ENCODE measurements at regions not wholly inside any gene's neighbourhood (a gene's known extent, or its start where the extent isn't known, plus 50 kb on each side); places are given as distances from the start of the nearest gene placed in this dataset.

DNA sequence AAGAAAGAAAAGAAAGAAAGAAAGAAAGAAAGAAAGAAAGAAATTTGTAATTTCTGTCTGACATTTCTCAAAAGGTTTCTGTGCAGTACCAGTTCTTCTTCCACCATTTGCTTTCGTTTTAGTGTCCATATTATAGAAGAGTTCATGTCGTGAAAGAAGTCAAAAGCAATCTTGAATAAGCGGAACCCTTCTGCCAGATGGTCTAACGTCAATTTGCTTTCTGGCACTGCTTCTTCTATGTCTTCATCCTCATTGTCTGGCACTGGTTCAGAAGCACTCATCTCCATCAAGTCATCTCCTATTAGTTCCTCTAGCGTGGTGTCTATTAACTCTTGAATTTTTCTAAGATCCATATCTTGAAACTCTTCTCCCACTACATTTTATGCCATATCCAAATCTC, 170.0 kb upstream of the KCTD3 start:
- CTCF ChIA-PET = no interaction called here
- 33% methylated on average over 5 of the region's 5 CpGs for WGBS (ENCODE audit: insufficient coverage, insufficient replicate concordance, low lambda C conversion rate, missing lambda C conversion rate)
- POLR2A ChIA-PET = no interaction called here
- RAD21 ChIA-PET (ENCODE audit: unreplicated experiment) = no interaction called here
- no peaks in the 10 kb centered on the region for H3K4me1 ChIP-seq (ENCODE audit: control insufficient read depth, insufficient read depth, low read length)
- no peak overlapping the region for H3K9ac ChIP-seq (ENCODE audit: control insufficient read depth, insufficient read depth, low read length)
- in situ Hi-C loops (cut with MboI) (no loop called here), intact Hi-C loops (cut with micrococcal nuclease; ENCODE audit: unreplicated experiment) (no loop called here)
- H3K4me2 ChIP-seq (ENCODE audit: control insufficient read depth, insufficient read depth) = no peak overlapping the region
- ATAC-seq = no peak
- TF ChIP-seq POU2F2 (IDR thresholded peaks at IDR 0.05; ENCODE audit: borderline replicate concordance, low read depth, low read length) = no peak
- TF ChIP-seq ZNF384 (IDR thresholded peaks at IDR 0.05; ENCODE audit: borderline replicate concordance, low read depth, low read length) = no peak
- no peak for TF ChIP-seq HDAC6 (IDR thresholded peaks at IDR 0.05; ENCODE audit: unreplicated experiment)
- H3K27me3 ChIP-seq (replicated peaks in 1 of 2; ENCODE audit: control insufficient read depth in 2 of 2, insufficient read depth in 2 of 2, low read length in 1 of 2) = no peaks in the 10 kb centered on the region
- H3K79me2 ChIP-seq (ENCODE audit: control insufficient read depth, insufficient read depth, low read length) = no peaks in the 10 kb centered on the region
- DNase-seq (ENCODE audit: low read depth, low spot score) = no peak
- no peak for FAIRE-seq
- SMC1A ChIA-PET (ENCODE audit: uncharacterized antibody, unreplicated experiment) = no interaction called here
- no peak overlapping the region for H3K4me3 ChIP-seq
- no peaks in the 10 kb centered on the region for H3K36me3 ChIP-seq (ENCODE audit: control insufficient read depth in 2 of 2, insufficient read depth in 2 of 2, low read length in 1 of 2)
- no TSS peak for BruUV-seq (replicated peaks)
- H4K20me1 ChIP-seq (ENCODE audit: control insufficient read depth, insufficient read depth) = no peaks in the 10 kb centered on the region
- H3K27ac ChIP-seq (ENCODE audit: control insufficient read depth, insufficient read depth) = no peak overlapping the region
- H3K9me3 ChIP-seq (replicated peaks; ENCODE audit: control insufficient read depth, insufficient read depth, low read length) = no peaks in the 10 kb centered on the region
- no peak overlapping the region for H2AFZ ChIP-seq (ENCODE audit: control insufficient read depth, low read depth, low read length)

DNA sequence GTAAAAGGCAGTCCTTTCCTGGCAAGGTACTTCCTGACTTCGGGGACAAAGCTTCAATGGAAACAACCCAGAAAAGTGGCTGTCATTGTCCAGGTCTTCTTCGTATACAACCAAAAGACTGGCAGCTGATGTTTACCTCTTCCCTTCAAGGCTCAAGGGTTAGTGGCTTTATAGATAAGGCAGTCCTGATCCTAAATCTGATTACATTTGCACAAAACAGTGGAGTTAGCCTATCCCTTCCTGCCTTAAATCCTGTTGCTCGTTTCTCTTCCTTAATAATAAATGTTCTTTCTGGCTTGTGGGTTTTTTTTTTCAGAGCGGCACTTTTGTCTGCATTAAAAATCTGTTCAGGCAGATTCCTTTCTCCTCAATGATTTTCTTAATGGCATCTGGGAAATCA, 169.3 kb upstream of the KCTD3 start:
- no peak overlapping the region for H3K4me2 ChIP-seq (ENCODE audit: control insufficient read depth, insufficient read depth)
- in situ Hi-C loops (cut with MboI) (no loop called here), intact Hi-C loops (cut with micrococcal nuclease; ENCODE audit: unreplicated experiment) (no loop called here)
- RAD21 ChIA-PET (ENCODE audit: unreplicated experiment) = interaction anchor here (0.5 kb wide), 1 partner anchor 202 kb away, joined by 3 read pairs; no protein-coding TSS in a partner anchor
- no peaks in the 10 kb centered on the region for H3K4me1 ChIP-seq (ENCODE audit: control insufficient read depth, insufficient read depth, low read length)
- H4K20me1 ChIP-seq (ENCODE audit: control insufficient read depth, insufficient read depth) = no peaks in the 10 kb centered on the region
- H2AFZ ChIP-seq (ENCODE audit: control insufficient read depth, low read depth, low read length) = no peak overlapping the region
- SMC1A ChIA-PET (ENCODE audit: uncharacterized antibody, unreplicated experiment) = interaction anchor here (2.0 kb wide), 1 partner anchor 13 kb away, joined by 4 read pairs; no protein-coding TSS in a partner anchor
- TF ChIP-seq LARP7 (IDR thresholded peaks at IDR 0.05) = no peak
- no peak for TF ChIP-seq FOXK2 (IDR thresholded peaks at IDR 0.05)
- TF ChIP-seq, protein P1, sequence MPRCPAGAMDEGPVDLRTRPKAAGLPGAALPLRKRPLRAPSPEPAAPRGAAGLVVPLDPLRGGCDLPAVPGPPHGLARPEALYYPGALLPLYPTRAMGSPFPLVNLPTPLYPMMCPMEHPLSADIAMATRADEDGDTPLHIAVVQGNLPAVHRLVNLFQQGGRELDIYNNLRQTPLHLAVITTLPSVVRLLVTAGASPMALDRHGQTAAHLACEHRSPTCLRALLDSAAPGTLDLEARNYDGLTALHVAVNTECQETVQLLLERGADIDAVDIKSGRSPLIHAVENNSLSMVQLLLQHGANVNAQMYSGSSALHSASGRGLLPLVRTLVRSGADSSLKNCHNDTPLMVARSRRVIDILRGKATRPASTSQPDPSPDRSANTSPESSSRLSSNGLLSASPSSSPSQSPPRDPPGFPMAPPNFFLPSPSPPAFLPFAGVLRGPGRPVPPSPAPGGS (IDR thresholded peaks at IDR 0.05; ENCODE audit: borderline replicate concordance, insufficient read depth, low read depth, low read length, poor library complexity, severe bottlenecking) = no peak
- TF ChIP-seq PAX8 (IDR thresholded peaks at IDR 0.05) = no peak
- no peak for TF ChIP-seq NFYB (IDR thresholded peaks at IDR 0.05; ENCODE audit: insufficient read depth, low read depth, low read length)
- no peak for TF ChIP-seq SUPT20H (IDR thresholded peaks at IDR 0.05; ENCODE audit: borderline replicate concordance, control insufficient read depth, low read depth, low read length)
- no peak for TF ChIP-seq CBX5 (IDR thresholded peaks at IDR 0.05; ENCODE audit: low read depth)
- TF ChIP-seq, protein P2, sequence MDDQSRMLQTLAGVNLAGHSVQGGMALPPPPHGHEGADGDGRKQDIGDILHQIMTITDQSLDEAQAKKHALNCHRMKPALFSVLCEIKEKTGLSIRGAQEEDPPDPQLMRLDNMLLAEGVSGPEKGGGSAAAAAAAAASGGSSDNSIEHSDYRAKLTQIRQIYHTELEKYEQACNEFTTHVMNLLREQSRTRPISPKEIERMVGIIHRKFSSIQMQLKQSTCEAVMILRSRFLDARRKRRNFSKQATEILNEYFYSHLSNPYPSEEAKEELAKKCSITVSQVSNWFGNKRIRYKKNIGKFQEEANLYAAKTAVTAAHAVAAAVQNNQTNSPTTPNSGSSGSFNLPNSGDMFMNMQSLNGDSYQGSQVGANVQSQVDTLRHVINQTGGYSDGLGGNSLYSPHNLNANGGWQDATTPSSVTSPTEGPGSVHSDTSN (IDR thresholded peaks at IDR 0.05; ENCODE audit: insufficient replicate concordance, low read depth, low read length) = no peak
- TF ChIP-seq ZNF622 (IDR thresholded peaks at IDR 0.05) = no peak
- TF ChIP-seq TBL1XR1 (IDR thresholded peaks at IDR 0.05; ENCODE audit: low read depth, low read length) = no peak
- FAIRE-seq (no peak), DNase-seq (ENCODE audit: low read depth, low spot score) (no peak), ATAC-seq (no peak)
- no peak overlapping the region for H3K27ac ChIP-seq (ENCODE audit: control insufficient read depth, insufficient read depth)
- POLR2A ChIA-PET = no interaction called here
- H3K4me3 ChIP-seq = no peak overlapping the region
- WGBS (ENCODE audit: insufficient coverage, insufficient replicate concordance, low lambda C conversion rate, missing lambda C conversion rate) = 25% methylated on average over 4 of the region's 4 CpGs
- H3K79me2 ChIP-seq (ENCODE audit: control insufficient read depth, insufficient read depth, low read length) = no peaks in the 10 kb centered on the region
- no peaks in the 10 kb centered on the region for H3K9me3 ChIP-seq (replicated peaks; ENCODE audit: control insufficient read depth, insufficient read depth, low read length)
- H3K27me3 ChIP-seq (replicated peaks in 1 of 2; ENCODE audit: control insufficient read depth in 2 of 2, insufficient read depth in 2 of 2, low read length in 1 of 2) = no peaks in the 10 kb centered on the region
- BruUV-seq (replicated peaks) = no TSS peak
- H3K36me3 ChIP-seq (ENCODE audit: control insufficient read depth in 2 of 2, insufficient read depth in 2 of 2, low read length in 1 of 2) = no peaks in the 10 kb centered on the region
- no peak overlapping the region for H3K9ac ChIP-seq (ENCODE audit: control insufficient read depth, insufficient read depth, low read length)
- CTCF ChIA-PET = no interaction called here
